Kidney epithelial cell (primary cell): ENCODE measurements at regions not wholly inside any gene's neighbourhood (a gene's known extent, or its start where the extent isn't known, plus 50 kb on each side); places are given as distances from the start of the nearest gene placed in this dataset.

ENCODE experiments used
- DNase-seq: peaks from one replicate; pipeline ENCODE4 v3.0.0-alpha.2; 2010; ENCODE audit warnings: low read depth
- H3K27me3 ChIP-seq: 2 replicates; pipeline ENCODE4 v1.6.0; 2011; ENCODE audit warnings: low read length; ENCODE audit not compliant: control insufficient read depth, insufficient read depth
- H3K36me3 ChIP-seq: 2 replicates; pipeline ENCODE4 v1.5.1; 2011; ENCODE audit warnings: low read length; ENCODE audit not compliant: control insufficient read depth, insufficient read depth
- H3K4me3 ChIP-seq: 2 replicates; pipeline ENCODE4 v1.5.1; 2011; ENCODE audit warnings: low read depth, mild to moderate bottlenecking, control low read depth, low read length
- TF ChIP-seq, protein P1 (sequence below): IDR thresholded peaks from 2 replicates; pipeline ENCODE4 v1.5.1; 2011; ENCODE audit warnings: mild to moderate bottlenecking, moderate library complexity, low read length, control low read depth, inconsistent platforms; ENCODE audit not compliant: insufficient read depth, poor library complexity, severe bottlenecking

DNA sequence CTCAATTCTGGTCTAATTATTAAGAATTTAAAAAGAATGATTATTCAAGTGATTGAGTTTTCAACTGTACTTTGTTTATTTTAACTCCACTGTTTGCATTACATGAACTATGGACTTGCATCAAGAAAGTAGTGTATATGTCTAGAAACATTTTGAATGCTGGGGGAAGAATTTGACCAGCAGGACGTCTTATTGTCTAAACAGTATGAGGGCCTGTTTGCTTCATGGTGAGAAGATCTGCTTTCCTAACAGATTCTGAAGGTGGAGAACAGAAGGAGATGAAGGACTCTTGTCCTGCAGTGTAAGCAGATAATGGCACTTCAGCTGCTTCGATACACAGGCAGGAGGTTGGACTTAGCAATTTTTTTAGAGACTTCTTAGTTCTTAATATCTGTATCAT lies 176.0 kb downstream of the DACT1 start:
- TF ChIP-seq, protein P1, sequence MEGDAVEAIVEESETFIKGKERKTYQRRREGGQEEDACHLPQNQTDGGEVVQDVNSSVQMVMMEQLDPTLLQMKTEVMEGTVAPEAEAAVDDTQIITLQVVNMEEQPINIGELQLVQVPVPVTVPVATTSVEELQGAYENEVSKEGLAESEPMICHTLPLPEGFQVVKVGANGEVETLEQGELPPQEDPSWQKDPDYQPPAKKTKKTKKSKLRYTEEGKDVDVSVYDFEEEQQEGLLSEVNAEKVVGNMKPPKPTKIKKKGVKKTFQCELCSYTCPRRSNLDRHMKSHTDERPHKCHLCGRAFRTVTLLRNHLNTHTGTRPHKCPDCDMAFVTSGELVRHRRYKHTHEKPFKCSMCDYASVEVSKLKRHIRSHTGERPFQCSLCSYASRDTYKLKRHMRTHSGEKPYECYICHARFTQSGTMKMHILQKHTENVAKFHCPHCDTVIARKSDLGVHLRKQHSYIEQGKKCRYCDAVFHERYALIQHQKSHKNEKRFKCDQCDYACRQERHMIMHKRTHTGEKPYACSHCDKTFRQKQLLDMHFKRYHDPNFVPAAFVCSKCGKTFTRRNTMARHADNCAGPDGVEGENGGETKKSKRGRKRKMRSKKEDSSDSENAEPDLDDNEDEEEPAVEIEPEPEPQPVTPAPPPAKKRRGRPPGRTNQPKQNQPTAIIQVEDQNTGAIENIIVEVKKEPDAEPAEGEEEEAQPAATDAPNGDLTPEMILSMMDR, result no peak
- H3K36me3 ChIP-seq, result no peaks in the 10 kb centered on the region
- no peak for DNase-seq
- no peak overlapping the region for H3K4me3 ChIP-seq
- H3K27me3 ChIP-seq, result no peaks in the 10 kb centered on the region

- Histone ChIP-seq H3K27me3 (no peaks in the 10 kb centered on the region), H3K36me3 (no peaks in the 10 kb centered on the region), H3K4me3 (no peak overlapping the region)
- no peak for DNase-seq
- TF ChIP-seq, protein P1, result no peak
These were observed 176.7 kb downstream of the DACT1 start for GRCh38 chr14:58814466-58814865.

GRCh38 chr14:58815161-58815701 lies 177.5 kb downstream of the DACT1 start:
- Histone ChIP-seq H3K27me3 (no peaks in the 10 kb centered on the region), H3K4me3 (no peak overlapping the region), H3K36me3 (no peaks in the 10 kb centered on the region)
- TF ChIP-seq, protein P1, result no peak
- DNase-seq, result no peak

GRCh38 chr14:58815794-58816193 lies 178.0 kb downstream of the DACT1 start:
- H3K4me3 ChIP-seq, result no peak overlapping the region
- no peak for DNase-seq
- no peaks in the 10 kb centered on the region for H3K36me3 ChIP-seq
- TF ChIP-seq, protein P1, result no peak
- H3K27me3 ChIP-seq, result no peaks in the 10 kb centered on the region

DNA sequence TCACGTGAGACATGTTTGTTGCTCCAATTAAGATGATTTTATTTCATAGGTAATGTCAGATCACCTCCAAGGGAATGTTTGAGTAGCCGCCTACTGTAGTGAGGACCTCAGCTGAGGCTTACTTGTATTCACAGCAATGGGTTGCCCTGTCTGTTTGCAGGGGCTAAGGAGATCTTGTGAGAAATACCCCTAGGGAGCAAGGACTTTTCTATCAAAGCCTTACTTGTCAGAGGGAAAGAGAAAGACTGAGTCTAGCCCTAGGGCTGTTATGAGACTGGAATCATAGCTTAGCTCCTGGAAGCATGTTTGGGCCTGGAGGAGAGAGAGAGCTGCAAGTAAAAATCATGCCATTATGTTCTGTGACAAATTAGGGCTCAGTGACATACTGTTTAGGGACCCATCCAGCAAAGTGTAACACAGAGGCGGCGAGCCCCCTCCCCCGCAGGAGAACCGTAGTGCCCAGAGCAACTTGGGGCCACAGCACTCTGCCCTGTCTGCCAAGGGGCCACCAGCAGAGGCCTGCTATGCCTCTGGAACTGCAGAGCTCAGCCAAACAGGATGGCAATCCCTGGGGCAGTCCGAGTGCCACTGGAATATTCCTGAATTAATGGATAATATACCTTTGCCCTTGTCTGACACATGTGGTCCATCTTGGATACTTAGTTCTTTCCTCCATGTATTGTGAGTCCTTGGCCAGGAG lies 178.8 kb downstream of the DACT1 start:
- TF ChIP-seq, protein P1, result no peak
- Histone ChIP-seq H3K36me3 (no peaks in the 10 kb centered on the region), H3K27me3 (no peaks in the 10 kb centered on the region), H3K4me3 (no peak overlapping the region)
- no peak for DNase-seq

DNA sequence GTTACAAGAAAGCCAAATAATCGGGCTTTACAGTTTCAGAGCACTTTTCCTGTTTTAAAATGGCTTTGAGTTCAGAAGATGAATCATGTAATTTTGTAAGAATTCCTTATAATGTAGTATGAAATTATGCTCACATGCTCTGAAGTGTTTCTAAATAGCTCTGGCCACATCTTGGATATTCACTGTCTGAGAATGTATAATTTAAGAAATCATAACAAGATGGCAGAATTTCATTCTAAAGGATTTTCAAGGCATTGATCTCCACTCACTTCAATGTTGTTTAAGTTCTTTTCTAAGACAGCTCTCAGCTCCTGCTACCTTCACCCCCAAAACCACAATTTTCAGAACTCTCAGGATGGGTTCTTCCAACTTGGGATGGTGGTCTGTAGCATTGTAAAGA lies 180.1 kb downstream of the DACT1 start:
- no peak for DNase-seq

More for the DNA sequence above, 180.1 kb downstream of the DACT1 start:
- H3K27me3 ChIP-seq, result no peaks in the 10 kb centered on the region
- no peak overlapping the region for H3K4me3 ChIP-seq
- no peaks in the 10 kb centered on the region for H3K36me3 ChIP-seq
- TF ChIP-seq, protein P1, result no peak
